OCI-LY3 (cell line): ENCODE measurements at regions not wholly inside any gene's neighbourhood (a gene's known extent, or its start where the extent isn't known, plus 50 kb on each side); places are given as distances from the start of the nearest gene placed in this dataset.

Experiments
- EZH2phosphoT487 ChIP-seq: fragments of 200-600 bp; shearing (Covaris generic); IDR thresholded peaks from 2 replicates; pipeline ENCODE4 v1.6.1; 2018; ENCODE audit warnings: antibody characterized with exemption, mixed run types, low read depth
- TF ChIP-seq, protein P1 (sequence below): fragments of 200-600, 300-600 bp; sonication (generic); IDR thresholded peaks from 2 replicates; pipeline ENCODE4 v1.5.1; 2014; ENCODE audit warnings: antibody characterized with exemption, low read length, low read depth

DNA sequence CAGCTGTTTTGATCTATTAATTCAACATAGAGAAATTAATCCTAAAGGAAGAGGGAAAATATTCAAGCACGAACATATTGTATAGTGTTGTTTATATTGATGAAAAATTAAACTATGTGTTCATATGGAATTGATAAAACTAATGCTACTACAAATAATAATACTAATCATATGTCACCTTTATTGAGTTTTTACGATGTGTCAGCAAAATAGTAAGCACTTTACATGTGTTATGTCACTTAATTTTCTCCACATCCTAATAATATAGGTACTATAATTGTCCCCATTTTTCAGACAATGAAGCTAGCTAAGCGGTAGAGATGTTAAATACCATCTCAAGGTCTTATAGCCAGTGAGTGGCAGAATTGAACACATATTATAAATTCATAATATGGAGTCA is 2008.5 kb upstream of the WWC1 start:
- TF ChIP-seq, protein P1, sequence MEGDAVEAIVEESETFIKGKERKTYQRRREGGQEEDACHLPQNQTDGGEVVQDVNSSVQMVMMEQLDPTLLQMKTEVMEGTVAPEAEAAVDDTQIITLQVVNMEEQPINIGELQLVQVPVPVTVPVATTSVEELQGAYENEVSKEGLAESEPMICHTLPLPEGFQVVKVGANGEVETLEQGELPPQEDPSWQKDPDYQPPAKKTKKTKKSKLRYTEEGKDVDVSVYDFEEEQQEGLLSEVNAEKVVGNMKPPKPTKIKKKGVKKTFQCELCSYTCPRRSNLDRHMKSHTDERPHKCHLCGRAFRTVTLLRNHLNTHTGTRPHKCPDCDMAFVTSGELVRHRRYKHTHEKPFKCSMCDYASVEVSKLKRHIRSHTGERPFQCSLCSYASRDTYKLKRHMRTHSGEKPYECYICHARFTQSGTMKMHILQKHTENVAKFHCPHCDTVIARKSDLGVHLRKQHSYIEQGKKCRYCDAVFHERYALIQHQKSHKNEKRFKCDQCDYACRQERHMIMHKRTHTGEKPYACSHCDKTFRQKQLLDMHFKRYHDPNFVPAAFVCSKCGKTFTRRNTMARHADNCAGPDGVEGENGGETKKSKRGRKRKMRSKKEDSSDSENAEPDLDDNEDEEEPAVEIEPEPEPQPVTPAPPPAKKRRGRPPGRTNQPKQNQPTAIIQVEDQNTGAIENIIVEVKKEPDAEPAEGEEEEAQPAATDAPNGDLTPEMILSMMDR: no peak
- no peak for TF ChIP-seq EZH2phosphoT487
